GM21528 (cell line): ENCODE measurements at regions not wholly inside any gene's neighbourhood (a gene's known extent, or its start where the extent isn't known, plus 50 kb on each side); places are given as distances from the start of the nearest gene placed in this dataset.

ENCODE experiments used
- ATAC-seq: cut with Tn5 transposase; IDR thresholded peaks from one replicate; pipeline ENCODE4 v1.9.1; 2021; ENCODE audit warnings: mild to moderate bottlenecking, moderate library complexity; ENCODE audit not compliant: unreplicated experiment, low FRiP score

DNA sequence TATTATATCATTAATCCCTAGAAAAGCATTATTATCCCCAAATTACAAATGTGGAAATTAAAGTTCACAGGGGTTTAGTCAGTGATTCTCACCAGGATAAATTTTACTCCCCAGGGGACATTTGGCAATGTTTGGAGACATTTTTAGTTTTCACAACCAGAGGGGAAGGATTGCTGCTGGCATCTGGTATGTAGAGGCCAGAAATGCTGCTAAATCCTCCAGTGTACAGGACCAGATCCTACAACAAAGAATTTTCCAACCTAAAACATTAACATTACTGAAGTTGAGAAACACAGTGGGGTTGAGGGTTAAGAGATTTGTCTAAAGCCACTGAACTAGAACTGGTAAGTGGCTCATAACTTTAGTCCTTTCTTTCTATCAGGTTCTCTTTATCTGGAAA lies 162.0 kb upstream of the SYT6 start:
- ATAC-seq = no peak

DNA sequence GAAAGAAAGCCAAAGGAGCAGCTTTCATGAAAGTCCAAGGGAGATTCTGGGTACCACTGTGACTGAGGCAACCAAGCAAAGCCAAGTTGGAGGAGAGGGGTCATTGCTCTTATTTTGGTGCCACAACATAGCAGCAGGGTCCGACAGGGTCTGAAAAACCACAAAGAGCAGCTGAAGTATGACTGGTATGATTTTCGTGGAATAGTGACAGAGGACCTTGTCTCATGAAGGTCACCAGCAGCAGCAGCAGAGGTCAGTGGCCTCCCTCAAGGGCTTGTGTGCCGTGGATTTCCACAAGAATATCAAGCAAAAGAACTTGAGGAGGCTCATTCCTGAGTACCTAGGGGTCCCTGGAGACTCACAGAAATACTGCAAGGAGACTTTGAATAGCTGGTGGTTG lies 160.9 kb upstream of the SYT6 start:
- ATAC-seq = no peak

DNA sequence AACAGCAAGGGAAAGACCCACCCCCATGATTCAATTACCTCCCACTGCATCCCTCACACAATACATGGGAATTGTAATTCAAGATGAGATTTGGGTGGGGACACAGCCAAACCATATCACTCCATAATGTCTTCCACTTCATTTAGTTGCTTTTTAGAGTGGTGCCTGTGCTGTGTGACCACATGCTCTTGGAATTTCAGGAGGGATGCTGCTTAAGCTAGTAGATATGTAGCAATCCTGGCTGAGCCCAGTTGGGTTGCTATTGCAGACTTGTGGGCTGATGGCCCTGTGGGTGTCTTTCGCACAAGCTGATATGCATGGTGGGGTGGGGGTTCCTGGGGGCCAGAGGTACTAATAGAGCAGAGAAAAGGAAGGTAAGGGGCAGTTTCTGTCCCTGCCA lies 160.4 kb upstream of the SYT6 start:
- ATAC-seq = no peak

DNA sequence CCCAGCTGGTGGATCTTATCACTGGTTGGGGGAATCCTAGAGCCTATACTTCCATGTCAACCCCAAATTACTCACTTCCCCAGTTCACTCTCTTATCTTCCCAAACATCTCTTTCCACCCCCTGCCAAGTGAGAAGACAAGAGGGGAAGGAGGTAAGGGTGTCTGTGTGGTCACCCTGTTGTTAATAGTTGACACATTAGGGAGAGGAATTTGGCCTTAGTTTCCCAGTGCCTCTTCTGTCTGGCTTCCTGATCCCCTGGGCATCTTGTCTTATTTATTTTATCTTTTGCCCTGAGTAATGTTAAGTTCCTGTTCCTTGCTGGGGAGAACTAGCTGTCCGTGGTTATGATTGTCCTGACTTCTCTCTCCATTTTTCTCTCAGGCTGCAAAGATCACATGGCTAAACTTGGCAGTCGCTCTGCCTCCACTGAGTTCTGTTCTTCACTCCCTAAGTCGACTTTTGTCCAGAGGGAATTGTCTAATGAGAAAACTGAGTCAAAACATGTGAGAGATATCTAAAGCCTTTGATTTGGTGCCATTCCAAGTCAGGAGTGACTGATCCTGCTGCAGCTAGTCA lies 157.1 kb upstream of the SYT6 start:
- ATAC-seq = no peak

- no peak for ATAC-seq
These were observed 149.2 kb upstream of the SYT6 start for GRCh38 chr1:114302821-114303220.

GRCh38 chr1:114299331-114299975 lies 145.8 kb upstream of the SYT6 start:
- ATAC-seq = no peak

- ATAC-seq = no peak
These were observed 144.3 kb upstream of the SYT6 start for GRCh38 chr1:114298008-114298407.

DNA sequence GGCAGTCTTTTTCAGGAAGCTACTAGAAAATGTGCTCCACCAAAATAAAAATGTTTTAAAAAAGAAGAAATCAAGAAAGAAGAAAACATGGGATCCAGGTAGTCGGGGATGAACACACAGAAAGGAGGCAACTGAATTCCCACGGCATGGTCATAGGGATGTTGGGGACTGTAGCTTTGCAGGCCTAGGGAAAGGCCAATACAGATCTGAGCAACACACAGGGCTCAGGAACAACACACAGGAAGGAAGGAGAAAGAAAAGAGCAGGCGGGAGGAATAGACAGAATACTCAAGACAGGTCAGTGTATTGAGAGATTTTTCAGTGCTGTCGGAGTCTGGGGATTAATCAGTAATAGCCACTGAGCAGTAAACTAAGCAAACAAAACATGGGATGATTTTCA lies 142.7 kb upstream of the SYT6 start:
- no peak for ATAC-seq

- ATAC-seq = no peak
These were observed 141.7 kb upstream of the SYT6 start for GRCh38 chr1:114295321-114295720.

DNA sequence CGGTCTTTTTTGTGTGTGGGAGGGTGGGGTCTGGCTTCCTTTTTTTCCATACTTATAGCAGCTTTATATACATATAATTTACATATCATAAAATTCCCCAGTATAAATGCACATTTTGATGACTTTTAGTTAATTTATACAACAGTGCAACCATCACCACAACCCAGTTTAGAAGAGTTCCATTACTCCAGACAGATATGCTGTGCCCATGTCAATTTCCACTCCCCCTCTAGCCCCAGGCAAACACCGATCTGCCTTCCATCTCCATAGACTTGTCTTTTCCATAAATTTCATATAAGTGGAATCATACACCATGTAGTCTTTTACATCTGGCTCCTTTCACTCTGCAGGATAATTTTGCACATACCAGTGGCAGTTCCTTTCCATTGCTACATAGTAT lies 139.2 kb upstream of the SYT6 start:
- no peak for ATAC-seq

GRCh38 chr1:114292194-114292593 lies 138.5 kb upstream of the SYT6 start:
- ATAC-seq = no peak

- no peak for ATAC-seq
These were observed 137.1 kb upstream of the SYT6 start for GRCh38 chr1:114290776-114291175.

DNA sequence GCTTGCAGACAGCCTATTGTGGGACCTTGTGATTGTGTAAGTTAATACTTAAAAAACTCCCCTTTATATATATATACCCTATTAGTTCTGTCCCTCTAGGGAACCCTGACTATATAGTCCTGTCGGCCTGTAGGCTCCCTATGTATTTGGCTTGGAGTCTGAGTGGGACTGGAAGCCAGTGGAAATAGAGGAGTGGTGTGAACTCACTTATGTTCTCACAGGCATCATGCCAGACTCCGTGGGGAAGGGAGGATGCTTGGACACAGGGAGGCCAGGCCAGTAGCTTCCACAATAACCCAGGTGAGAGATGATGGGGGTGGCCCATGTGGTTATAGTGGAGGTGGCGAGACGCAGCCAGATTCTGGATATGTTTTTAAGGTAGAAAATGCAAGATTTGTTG lies 136.7 kb upstream of the SYT6 start:
- no peak for ATAC-seq

DNA sequence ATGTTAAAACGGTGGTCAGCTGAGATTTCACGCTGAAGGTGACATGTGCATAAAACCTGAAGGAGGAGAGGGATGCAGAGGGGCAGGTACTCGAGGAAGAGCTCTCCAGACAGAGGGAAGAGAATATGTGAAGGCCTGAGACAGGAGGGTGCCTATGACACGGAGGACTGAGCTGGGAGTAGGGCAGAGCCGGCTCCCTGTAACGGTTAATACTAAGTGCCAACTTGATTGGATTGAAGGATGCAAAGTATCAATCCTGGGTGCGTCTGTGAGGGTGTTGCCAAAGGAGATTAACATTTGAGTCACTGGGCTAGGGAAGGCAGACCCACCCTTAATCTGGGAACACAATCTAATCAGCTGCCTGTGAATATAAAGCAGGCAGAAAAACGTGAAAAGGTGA lies 136.2 kb upstream of the SYT6 start:
- no peak for ATAC-seq

GRCh38 chr1:114289306-114289705 lies 135.6 kb upstream of the SYT6 start:
- no peak for ATAC-seq

DNA sequence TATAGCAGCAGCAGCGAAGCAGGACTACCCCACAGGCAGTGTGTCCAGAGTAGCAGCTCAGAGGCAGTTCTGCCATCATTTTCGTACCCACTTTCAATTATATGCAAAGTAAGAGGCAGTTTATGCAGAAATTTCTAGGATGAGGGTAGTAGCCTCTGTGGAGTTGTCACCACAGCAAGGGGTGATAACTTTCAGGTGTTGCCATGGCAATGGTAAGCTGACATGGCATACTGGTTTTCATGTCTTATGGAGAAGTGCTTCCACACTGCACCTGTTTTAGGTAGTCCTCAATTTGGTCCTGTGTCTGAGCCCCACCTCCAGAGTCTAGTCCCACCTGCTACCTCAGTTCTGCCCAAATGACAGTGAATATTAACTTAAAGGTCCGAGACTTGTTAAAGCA lies 133.3 kb upstream of the SYT6 start:
- ATAC-seq = no peak

DNA sequence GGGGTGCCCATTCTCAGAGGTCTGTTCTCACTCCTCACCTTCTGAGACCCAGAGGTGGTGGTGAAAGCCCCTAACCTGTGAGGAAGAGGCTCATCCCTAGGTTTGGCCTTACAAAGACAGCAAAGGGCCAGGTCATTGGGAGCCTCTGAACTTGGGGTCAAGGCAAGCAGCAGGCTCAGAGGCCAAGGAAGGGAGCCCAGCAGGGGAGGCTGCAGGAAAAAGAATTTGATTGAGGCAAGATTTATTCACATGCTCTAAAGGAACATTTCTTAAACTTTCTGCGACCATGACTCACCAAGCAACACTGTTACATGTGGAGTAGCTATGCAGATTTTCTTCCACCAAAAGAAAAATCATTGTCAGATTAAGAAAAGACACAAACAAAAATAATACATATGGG lies 132.5 kb upstream of the SYT6 start:
- ATAC-seq = no peak

DNA sequence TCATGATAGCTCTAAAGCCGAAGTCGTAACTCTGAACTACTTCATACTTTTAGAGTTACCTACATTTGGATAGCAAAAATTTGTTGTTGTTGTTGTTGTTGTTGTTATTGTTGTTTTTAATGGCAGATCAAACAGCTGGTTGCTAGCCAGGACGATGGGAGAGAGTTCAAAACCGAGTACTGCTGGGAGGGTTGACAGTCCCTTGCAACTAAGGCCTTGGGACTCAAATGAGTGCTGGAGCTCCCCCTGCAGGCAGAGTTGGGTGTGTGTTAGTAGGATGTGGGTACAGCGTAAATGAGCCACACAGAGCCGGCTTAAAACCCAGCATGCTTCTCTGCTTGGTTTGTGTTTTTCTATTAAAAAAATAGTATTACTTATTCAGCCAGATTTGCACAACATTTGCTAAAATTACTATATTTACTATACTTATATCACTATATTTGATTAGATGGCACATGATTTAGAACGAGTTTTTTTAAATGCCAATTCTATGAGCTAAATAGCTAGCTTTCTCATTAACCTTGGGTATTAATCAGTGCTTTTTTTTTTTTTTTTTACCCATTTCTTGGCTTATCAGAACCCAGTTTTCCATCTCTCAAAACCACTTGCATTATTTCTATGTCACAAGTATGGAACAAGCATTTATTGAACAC lies 129.2 kb upstream of the SYT6 start:
- ATAC-seq = peak; percentile 72

DNA sequence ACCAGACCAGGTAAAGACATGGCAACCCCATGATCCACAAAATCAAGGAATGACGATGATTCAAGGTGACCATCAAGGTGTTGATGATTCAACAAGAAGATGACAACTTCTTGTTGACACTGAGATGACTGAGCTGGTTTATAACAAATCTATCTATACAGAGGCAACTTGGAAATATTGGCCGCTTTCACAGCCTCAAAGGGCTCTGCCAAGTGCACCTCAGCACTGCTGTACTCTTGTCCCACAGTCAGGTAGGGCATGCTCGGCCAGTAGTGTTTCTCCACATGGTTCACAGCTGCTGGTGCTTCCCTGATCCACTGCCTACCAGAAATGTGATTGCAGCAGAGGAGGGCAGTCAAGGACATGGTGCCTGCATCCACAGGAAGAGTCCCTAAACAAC lies 125.2 kb upstream of the SYT6 start:
- ATAC-seq = no peak

DNA sequence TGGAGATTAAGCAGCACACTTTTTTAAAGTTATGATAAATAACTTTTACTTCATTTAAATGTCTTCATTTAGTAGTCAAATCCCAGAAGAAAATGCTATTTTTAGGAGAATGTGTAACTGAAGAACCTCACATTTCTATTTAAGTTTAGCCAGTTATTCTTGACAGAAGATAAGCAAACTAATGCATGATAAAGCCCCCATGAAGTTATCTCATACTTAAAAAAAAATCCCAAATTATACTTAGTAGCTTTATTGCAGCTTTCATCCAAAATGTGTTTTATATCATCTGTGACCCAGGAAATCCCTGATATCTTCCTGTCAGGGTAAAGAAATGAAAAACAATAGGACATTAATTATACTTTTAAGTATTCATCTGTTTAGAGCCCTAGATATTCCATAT lies 124.8 kb upstream of the SYT6 start:
- no peak for ATAC-seq

GRCh38 chr1:114274621-114275317 lies 121.1 kb upstream of the SYT6 start:
- ATAC-seq = no peak

DNA sequence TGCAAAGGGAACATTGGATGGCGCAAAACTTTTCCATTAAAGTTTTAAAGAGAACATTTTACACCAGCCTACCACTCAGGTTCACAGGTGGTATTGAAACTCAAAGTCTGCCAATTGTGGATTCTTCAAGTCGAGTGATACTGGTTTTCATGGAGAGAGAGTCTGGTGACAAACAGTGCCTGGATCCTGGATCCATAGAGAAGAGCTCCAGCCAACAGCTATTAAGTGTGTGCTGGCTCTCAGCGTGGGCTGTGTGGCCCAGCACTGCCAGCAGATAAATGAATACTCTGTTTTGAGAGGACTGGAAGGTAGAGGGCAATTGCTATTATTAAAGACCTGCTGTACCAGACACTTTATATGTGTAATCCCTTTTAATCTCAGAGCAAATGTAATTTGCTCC lies 118.9 kb upstream of the SYT6 start:
- ATAC-seq = no peak
